T47D (cell line): ENCODE measurements at regions not wholly inside any gene's neighbourhood (a gene's known extent, or its start where the extent isn't known, plus 50 kb on each side); places are given as distances from the start of the nearest gene placed in this dataset.

Experiments
- DNase-seq, 2 experiments: peaks; one replicate each; pipeline versions ENCODE4 v3.0.0 to v3.0.0-alpha.2; 2011 to 2012; ENCODE audit warnings: low read depth in 1 of 2, low spot score in 1 of 2
- JUND ChIP-seq: IDR thresholded peaks from 2 replicates; pipeline ENCODE4 v1.6.1; 2012; ENCODE audit warnings: low read depth
- in situ Hi-C: cut with HindIII; loops from 2 replicates; pipeline ENCODE4 v1.10.0; 2016; ENCODE audit warnings: low sequenced_read_pairs, low pct_unique_long_range_greater_than_20kb

DNA sequence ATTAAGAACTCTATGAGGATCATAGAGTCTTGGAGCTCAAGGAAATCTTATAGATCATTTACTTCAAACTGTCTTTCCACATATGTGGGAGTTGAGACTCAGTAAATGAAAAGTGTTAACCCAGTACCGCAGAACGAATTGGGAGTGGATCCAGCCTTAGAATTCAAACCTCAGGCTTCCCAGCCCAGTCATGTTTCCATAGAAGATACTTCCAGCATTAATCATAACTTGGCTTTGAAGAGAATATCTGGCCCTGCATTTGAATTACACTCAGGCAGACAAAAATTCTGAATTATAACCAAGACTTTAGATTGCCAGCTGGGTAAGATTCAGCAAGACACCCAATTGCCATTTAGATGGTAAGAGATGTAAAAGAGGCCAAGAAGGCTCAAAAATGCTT is 972.0 kb downstream of the TUSC7 start:
- no peak for DNase-seq
- in situ Hi-C loops, result no loop called here
- no peak for TF ChIP-seq JUND

DNA sequence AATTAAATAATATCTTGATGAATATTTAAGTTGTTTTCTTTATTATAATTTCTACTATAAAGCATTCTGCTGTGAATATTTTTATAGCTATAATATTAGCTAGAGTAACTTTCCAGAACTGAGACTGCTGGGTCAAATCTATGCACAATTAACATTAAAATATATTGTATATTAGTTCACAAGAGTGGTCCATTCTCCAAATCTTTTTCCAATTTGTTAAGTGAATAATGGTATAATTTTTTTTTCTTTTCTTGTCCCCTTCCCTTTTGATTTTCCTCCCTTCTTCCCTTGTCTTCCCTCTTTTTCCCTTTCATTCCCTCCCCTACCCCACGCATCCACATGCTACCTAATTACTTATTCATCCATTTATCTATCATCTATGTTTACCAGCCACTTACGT is 977.5 kb downstream of the TUSC7 start:
- in situ Hi-C loops, result no loop called here
- DNase-seq, result no peak
- TF ChIP-seq JUND, result no peak

GRCh38 chr3:117688583-117688982 is 979.0 kb downstream of the TUSC7 start:
- in situ Hi-C loops, result no loop called here
- TF ChIP-seq JUND, result no peak
- peak in 1 of 2 experiments; percentile 7 for DNase-seq

GRCh38 chr3:117691526-117691925 is 981.9 kb downstream of the TUSC7 start:
- no peak for DNase-seq
- TF ChIP-seq JUND, result no peak
- in situ Hi-C loops, result no loop called here

DNA sequence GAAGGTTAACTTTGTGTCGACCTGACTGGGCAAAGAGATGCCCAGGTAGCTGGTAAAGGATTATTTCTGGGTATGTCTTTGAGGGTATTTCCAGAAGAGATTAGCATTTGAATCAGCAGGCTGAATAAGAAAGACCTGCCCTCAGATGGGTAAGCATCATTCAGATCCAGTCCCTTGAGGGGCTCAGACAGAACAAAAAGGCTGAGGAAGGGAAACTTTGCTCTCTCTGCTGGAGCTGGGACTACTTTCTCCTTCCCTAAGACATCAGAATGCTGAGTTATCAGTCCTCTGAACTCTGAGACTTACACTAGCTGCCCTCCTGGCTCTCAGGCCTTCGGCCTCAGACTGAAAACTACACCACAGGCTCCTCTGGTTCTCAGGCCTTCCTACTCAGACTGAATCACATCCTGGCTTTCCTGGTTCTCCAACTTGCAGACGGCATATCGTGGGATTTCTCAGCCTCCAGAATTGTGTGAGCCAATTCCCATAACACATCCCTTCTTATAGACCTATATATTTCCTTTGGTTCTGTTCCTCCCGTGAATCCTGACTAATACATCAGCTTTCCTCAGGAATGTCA is 982.9 kb downstream of the TUSC7 start:
- TF ChIP-seq JUND, result no peak
- no peak for DNase-seq
- in situ Hi-C loops, result no loop called here

DNA sequence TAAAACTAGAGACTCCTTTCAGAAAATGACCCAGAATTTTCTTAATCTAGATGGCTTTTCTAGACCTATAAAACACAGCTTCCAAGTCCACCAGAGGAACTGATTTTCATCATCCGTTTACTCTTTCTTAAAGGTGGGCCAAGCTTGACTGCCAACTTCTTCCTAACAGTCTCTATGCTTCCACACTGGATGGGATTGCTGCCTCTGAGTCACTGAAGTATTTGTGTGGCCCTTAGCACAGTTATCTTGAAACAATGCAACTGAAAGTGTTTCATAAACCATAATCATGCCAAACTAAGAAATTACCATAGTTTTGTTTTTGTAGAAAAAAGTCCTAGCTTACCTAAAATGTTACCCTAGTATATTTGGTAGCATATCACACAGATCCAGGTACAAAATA is 985.7 kb downstream of the TUSC7 start:
- no peak for DNase-seq
- in situ Hi-C loops, result no loop called here
- TF ChIP-seq JUND, result no peak

GRCh38 chr3:117695871-117696645 is 986.5 kb downstream of the TUSC7 start:
- no peak for DNase-seq
- TF ChIP-seq JUND, result no peak
- in situ Hi-C loops, result no loop called here

DNA sequence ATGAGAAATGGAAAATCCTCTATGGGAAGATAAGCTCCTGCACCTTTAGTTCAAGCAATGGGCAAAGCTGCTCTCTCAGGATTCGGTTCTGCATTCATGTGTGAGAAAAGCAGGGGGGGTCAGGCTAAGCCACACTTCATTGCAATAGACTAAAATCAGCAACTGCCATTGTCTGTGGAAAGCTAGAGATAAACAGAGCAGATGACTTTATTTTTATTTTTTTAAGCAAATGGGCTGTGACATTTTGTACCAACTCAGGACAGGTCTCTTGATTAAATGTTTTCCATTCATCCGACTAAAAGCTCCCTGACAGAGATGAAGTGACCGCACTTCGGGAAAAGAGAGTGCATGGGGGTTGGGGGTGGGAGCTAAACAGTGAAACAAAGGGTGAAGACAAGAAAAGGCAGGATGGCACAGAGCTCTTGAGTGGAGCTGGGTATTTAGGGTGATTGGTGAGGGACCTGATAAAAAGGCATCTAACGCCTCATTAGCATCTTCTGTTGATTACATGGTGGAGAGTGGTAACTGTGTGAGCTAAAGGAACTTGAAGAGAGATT is 987.4 kb downstream of the TUSC7 start:
- no peak for TF ChIP-seq JUND
- DNase-seq, result no peak
- in situ Hi-C loops, result no loop called here

GRCh38 chr3:117699058-117699457 is 989.5 kb downstream of the TUSC7 start:
- no peak for DNase-seq
- in situ Hi-C loops, result no loop called here
- no peak for TF ChIP-seq JUND

- TF ChIP-seq JUND, result no peak
- in situ Hi-C loops, result no loop called here
- DNase-seq, result no peak
Measured at GRCh38 chr3:117700573-117701360, 991.2 kb downstream of the TUSC7 start.

DNA sequence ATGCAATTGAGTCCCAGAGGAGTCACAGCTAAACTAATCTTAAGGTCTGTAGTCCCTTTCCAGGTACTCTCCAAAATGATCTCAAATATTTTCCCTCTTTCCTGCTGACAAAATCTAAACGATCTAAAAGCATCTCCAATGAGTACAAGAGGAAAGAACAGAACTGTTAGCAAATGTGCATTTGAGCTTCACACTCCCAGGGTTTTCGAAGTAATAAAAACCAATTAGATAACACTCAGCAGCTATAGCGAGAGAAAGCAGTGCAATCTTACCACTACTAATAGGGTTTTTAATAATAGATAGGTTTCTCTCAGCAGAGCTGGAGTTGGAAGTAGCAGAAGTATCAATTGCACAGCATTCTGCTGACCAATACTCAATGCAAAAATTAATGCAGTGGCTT is 995.4 kb downstream of the TUSC7 start:
- in situ Hi-C loops, result no loop called here
- TF ChIP-seq JUND, result no peak
- DNase-seq, result no peak

GRCh38 chr3:117706037-117706436 is 996.5 kb downstream of the TUSC7 start:
- DNase-seq, result no peak
- in situ Hi-C loops, result no loop called here
- no peak for TF ChIP-seq JUND

DNA sequence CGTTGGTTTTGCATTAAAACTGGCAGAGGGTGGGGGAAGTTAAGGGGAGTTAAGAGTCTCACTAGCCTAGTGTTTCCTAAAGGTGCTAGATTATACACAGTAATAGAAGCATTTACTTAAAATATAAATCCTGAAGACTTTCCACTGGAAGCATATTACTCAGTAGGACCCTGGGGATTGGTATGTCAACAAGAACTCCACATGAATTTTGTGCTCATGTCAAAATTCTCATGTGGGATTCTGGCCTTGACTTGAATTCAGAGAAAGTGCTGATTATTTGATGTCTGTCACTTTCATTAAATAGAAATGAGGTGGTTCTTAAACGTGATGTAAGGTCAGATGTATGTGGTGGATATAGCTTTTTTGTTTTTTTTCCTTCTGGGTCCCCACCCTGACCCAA is 997.2 kb downstream of the TUSC7 start:
- in situ Hi-C loops, result no loop called here
- DNase-seq, result no peak
- no peak for TF ChIP-seq JUND
